ENCODE measurements at regions not wholly inside any gene's neighbourhood (a gene's known extent, or its start where the extent isn't known, plus 50 kb on each side); places are given as distances from the start of the nearest gene placed in this dataset.
"Not testable (repeated sequence)": the region's sequence is repeated elsewhere in the genome, so short reads cannot be mapped to it uniquely, and the experiment has no call there.

- TF ChIP-seq CTCF (IDR thresholded peaks at IDR 0.05; ENCODE audit: low read depth, low read length): no peak
- DNase-seq (ENCODE audit: extremely low read depth, low read depth): no peak
Measured at GRCh38 chrX:25503826-25504225, 488.1 kb upstream of the ARX start.

GRCh38 chrX:25507801-25508200 lies 492.0 kb upstream of the ARX start:
- DNase-seq (ENCODE audit: extremely low read depth, low read depth): no peak
- no peak for TF ChIP-seq CTCF (IDR thresholded peaks at IDR 0.05; ENCODE audit: low read depth, low read length)

- DNase-seq (ENCODE audit: extremely low read depth, low read depth): no peak
- no peak for TF ChIP-seq CTCF (IDR thresholded peaks at IDR 0.05; ENCODE audit: low read depth, low read length)
Measured at GRCh38 chrX:25519258-25519657, 503.5 kb upstream of the ARX start.

GRCh38 chrX:25522443-25523010 lies 506.8 kb upstream of the ARX start:
- not testable (repeated sequence) for DNase-seq (ENCODE audit: extremely low read depth, low read depth)

GRCh38 chrX:25523574-25524540 lies 508.1 kb upstream of the ARX start:
- TF ChIP-seq CTCF (IDR thresholded peaks at IDR 0.05; ENCODE audit: low read depth, low read length): peak; percentile 9
- DNase-seq (ENCODE audit: extremely low read depth, low read depth): no peak

- TF ChIP-seq CTCF (IDR thresholded peaks at IDR 0.05; ENCODE audit: low read depth, low read length): no peak
Measured at GRCh38 chrX:25527156-25527555, 511.4 kb upstream of the ARX start.

GRCh38 chrX:25527596-25527995 lies 511.8 kb upstream of the ARX start:
- TF ChIP-seq CTCF (IDR thresholded peaks at IDR 0.05; ENCODE audit: low read depth, low read length): no peak
- no peak for DNase-seq (ENCODE audit: extremely low read depth, low read depth)

More at GRCh38 chrX:25527156-25527555, 511.4 kb upstream of the ARX start:
- DNase-seq (ENCODE audit: extremely low read depth, low read depth): no peak
